Activated B cell treated with CpG ODN at 0.5 μM for 24 hours (primary cell): ENCODE measurements at regions not wholly inside any gene's neighbourhood (a gene's known extent, or its start where the extent isn't known, plus 50 kb on each side); places are given as distances from the start of the nearest gene placed in this dataset.

Experiments used
- ATAC-seq: fragments of 200-7000 bp; cut with Tn5 transposase; one replicate; pipeline ENCODE4 v1.10.0; 2021; ENCODE audit warnings: low read depth, mild to moderate bottlenecking, moderate library complexity
- CTCF ChIA-PET: fragments of 350-600 bp; sonication (Branson Sonifier 250); formaldehyde crosslinking; loops from one replicate; lab custom pipeline; 2021; ENCODE audit warnings: antibody characterized with exemption; lab: Charles Lee
- POLR2A ChIA-PET: fragments of 350-600 bp; sonication (Branson Sonifier 250); formaldehyde crosslinking; loops from one replicate; lab custom pipeline; 2021; ENCODE audit warnings: antibody characterized with exemption; lab: Charles Lee
- DNase-seq: peaks from one replicate; pipeline ENCODE4 v3.0.0; 2022
- H3K27ac Mint-ChIP-seq: one replicate; pipeline ENCODE4 v1.8.0; 2020; ENCODE audit warnings: mixed read lengths
- H3K27me3 Mint-ChIP-seq: one replicate; pipeline ENCODE4 v1.8.0; 2021; ENCODE audit warnings: mixed read lengths
- H3K36me3 Mint-ChIP-seq: one replicate; pipeline ENCODE4 v1.8.0; 2021; ENCODE audit warnings: low read depth, mixed read lengths
- H3K4me1 Mint-ChIP-seq: one replicate; pipeline ENCODE4 v1.8.0; 2021; ENCODE audit warnings: mixed read lengths
- H3K4me3 Mint-ChIP-seq: one replicate; pipeline ENCODE4 v1.8.0; 2020; ENCODE audit warnings: mild to moderate bottlenecking, mixed read lengths
- H3K9me3 Mint-ChIP-seq: one replicate; pipeline ENCODE4 v1.8.0; 2020; ENCODE audit warnings: mixed read lengths
- intact Hi-C: fragments of 100-400 bp; cut with micrococcal nuclease; formaldehyde crosslinking; loops from one replicate; pipeline ENCODE4 v1.15.1; 2024
- TF ChIP-seq, protein P1 (sequence below): fragments of 200-600 bp; IDR thresholded peaks from one replicate; pipeline ENCODE4 v1.8.0; 2022; ENCODE audit warnings: antibody characterized with exemption, mild to moderate bottlenecking

DNA sequence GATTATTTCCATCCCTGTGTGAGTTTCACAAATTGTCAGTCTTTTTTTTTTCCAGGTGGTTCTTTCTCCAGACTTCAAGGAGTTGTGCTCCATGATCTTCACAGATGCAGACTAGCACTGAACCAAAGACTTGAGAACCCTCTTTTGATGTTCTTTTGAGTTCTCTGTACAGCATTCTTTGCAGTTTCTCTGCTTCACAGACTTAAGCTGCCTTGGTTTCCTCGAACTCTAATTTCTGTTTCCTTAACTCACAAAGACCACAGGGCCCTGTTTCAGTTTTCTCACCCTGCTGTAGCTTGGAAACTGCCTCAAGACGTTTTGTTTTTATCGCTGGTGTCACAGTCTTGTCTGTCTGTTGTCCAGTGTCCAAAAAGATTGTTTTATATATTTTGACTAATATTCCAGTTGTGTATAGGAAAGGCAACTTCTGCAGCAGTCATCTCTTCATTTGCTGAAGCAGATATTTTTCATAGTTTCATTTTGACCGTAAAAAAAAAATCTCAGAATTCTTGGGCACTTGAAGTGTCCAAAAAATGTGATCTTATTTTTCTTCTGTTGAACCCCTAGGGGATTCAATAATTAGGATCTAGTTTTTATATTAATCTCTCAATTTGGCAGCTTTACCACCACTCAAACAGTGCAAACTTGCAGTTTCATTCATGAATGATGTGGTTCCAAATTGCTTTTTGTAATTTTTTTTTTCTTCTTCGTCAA lies 97.0 kb upstream of the MC4R start:
- H3K27me3 Mint-ChIP-seq, result no peaks in the 10 kb centered on the region
- no peak for DNase-seq
- no peaks in the 10 kb centered on the region for H3K36me3 Mint-ChIP-seq
- ChIA-PET CTCF (no interaction called here), POLR2A (no interaction called here)
- no peak overlapping the region for H3K4me3 Mint-ChIP-seq
- TF ChIP-seq, protein P1, sequence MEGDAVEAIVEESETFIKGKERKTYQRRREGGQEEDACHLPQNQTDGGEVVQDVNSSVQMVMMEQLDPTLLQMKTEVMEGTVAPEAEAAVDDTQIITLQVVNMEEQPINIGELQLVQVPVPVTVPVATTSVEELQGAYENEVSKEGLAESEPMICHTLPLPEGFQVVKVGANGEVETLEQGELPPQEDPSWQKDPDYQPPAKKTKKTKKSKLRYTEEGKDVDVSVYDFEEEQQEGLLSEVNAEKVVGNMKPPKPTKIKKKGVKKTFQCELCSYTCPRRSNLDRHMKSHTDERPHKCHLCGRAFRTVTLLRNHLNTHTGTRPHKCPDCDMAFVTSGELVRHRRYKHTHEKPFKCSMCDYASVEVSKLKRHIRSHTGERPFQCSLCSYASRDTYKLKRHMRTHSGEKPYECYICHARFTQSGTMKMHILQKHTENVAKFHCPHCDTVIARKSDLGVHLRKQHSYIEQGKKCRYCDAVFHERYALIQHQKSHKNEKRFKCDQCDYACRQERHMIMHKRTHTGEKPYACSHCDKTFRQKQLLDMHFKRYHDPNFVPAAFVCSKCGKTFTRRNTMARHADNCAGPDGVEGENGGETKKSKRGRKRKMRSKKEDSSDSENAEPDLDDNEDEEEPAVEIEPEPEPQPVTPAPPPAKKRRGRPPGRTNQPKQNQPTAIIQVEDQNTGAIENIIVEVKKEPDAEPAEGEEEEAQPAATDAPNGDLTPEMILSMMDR, result no peak
- no peak for ATAC-seq
- no peak overlapping the region for H3K27ac Mint-ChIP-seq
- intact Hi-C loops, result no loop called here
- H3K9me3 Mint-ChIP-seq, result peaks cover 2% of the 10 kb centered on the region
- no peaks in the 10 kb centered on the region for H3K4me1 Mint-ChIP-seq

DNA sequence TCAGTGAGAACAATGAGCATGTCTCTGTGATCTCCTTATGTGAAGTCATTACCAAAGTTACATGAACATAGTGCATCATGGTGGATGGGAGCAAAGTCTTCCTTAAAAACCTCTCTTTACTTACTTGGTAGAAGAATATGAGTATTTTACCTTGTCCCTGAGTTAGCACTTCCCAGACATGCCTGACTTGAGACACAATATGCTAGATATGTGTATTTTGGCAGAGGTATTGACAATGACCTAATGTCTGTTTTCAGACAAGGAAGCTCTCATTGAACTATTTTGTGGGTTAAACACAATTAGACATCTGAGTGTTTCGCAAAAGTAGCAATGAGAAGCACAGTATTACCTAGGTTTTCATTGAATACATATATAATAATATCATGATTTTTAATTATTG lies 99.1 kb upstream of the MC4R start:
- TF ChIP-seq, protein P1, result no peak
- Mint-ChIP-seq H3K4me1 (no peaks in the 10 kb centered on the region), H3K27ac (no peak overlapping the region), H3K36me3 (no peaks in the 10 kb centered on the region), H3K9me3 (peaks cover 9% of the 10 kb centered on the region), H3K4me3 (no peak overlapping the region), H3K27me3 (no peaks in the 10 kb centered on the region)
- intact Hi-C loops, result no loop called here
- CTCF ChIA-PET, result no interaction called here
- DNase-seq, result no peak
- ATAC-seq, result no peak
- POLR2A ChIA-PET, result no interaction called here

DNA sequence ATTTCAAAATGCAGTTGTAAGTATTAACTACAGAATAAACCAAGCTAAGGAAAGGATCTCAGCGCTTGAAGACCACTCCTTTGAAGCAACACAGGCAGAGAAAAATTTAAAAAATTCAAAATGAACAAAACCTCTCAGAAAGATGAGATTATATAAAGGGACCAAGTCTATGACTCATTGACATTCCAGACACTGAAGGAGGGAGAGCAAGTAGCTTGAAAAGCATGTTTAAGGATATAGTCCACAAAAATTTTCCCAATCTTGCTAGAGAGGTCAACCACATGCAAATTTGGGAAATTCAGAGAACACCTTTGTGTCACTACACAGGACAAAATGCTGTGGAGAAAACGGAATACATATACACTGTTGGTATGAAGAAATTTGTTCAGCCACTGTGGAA lies 112.6 kb upstream of the MC4R start:
- Mint-ChIP-seq H3K36me3 (no peaks in the 10 kb centered on the region), H3K4me1 (no peaks in the 10 kb centered on the region), H3K27me3 (peaks cover 2% of the 10 kb centered on the region), H3K4me3 (no peak overlapping the region), H3K27ac (no peak overlapping the region), H3K9me3 (no peaks in the 10 kb centered on the region)
- POLR2A ChIA-PET, result no interaction called here
- no peak for ATAC-seq
- no peak for DNase-seq
- CTCF ChIA-PET, result no interaction called here
- TF ChIP-seq, protein P1, result no peak
- intact Hi-C loops, result no loop called here

DNA sequence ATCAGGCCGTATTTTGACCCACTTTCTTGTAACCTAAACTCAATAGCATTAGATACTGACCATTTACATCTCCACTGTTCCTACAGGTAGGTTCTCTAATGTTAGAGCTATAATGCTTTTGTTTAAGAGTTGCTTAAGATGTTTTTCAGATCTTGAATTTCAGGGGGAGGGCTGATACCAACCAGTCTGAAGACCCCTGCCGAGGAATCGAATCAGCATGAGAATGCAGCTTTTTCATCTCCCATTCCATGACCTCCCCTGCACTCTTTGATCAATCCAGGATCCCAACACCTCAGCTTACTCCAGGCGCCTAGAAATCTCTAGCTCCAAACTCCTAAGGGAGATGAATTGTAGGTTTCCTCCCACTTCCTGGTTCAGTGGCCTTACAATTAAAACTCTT lies 120.5 kb upstream of the MC4R start:
- no peaks in the 10 kb centered on the region for H3K9me3 Mint-ChIP-seq
- TF ChIP-seq, protein P1, result no peak

DNA sequence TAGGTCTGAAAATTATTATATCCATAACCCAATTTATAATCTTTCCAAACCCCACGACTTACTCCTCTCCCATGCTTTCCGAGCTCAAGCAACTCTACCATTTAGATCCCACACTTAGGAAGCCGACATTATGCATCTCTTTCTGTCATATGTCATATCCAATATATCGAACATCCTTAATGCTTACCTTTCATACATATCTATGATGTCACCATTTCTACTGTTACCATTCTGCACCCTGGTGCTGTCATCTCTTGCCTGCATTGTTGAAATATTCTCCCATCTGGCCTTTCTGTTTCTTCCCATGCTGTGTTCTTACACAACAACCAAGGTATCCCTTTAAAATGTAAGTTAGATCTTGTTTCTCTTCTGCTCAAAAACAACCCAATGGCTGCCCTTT lies 127.1 kb upstream of the MC4R start:
- Mint-ChIP-seq H3K4me3 (no peak overlapping the region), H3K27me3 (no peaks in the 10 kb centered on the region), H3K27ac (no peak overlapping the region), H3K4me1 (no peaks in the 10 kb centered on the region), H3K9me3 (no peaks in the 10 kb centered on the region), H3K36me3 (no peaks in the 10 kb centered on the region)
- TF ChIP-seq, protein P1, result no peak
- intact Hi-C loops, result no loop called here
- POLR2A ChIA-PET, result no interaction called here
- no peak for ATAC-seq
- CTCF ChIA-PET, result no interaction called here
- DNase-seq, result no peak

More for the DNA sequence above, 120.5 kb upstream of the MC4R start:
- Mint-ChIP-seq H3K27me3 (no peaks in the 10 kb centered on the region), H3K27ac (no peak overlapping the region), H3K4me1 (no peaks in the 10 kb centered on the region), H3K36me3 (no peaks in the 10 kb centered on the region), H3K4me3 (no peak overlapping the region)
- no peak for ATAC-seq
- no peak for DNase-seq
- ChIA-PET POLR2A (no interaction called here), CTCF (no interaction called here)
- intact Hi-C loops, result no loop called here
